ENCODE measurements at regions not wholly inside any gene's neighbourhood (a gene's known extent, or its start where the extent isn't known, plus 50 kb on each side); places are given as distances from the start of the nearest gene placed in this dataset.

DNA sequence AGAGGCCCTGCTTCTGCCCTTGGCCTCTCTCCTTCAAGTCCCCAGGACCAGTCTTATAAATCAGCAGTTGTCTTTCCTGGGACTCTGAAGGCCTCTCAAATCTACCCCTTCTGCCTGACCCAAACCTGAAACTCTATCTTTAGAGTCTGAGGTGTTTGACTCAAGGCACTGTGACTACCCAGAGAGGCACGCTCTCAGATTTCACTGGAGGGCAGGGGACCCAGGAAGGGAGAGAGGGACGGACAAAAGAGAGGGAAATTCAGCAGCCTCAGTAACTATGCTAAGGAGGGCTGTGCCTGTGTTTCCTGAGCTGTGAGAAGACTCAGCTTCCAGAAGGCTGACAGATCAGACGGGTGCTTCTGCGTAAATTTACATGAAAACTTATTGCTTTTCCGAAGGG, 217.8 kb downstream of the HAUS1 start:
- TF ChIP-seq, protein P1, sequence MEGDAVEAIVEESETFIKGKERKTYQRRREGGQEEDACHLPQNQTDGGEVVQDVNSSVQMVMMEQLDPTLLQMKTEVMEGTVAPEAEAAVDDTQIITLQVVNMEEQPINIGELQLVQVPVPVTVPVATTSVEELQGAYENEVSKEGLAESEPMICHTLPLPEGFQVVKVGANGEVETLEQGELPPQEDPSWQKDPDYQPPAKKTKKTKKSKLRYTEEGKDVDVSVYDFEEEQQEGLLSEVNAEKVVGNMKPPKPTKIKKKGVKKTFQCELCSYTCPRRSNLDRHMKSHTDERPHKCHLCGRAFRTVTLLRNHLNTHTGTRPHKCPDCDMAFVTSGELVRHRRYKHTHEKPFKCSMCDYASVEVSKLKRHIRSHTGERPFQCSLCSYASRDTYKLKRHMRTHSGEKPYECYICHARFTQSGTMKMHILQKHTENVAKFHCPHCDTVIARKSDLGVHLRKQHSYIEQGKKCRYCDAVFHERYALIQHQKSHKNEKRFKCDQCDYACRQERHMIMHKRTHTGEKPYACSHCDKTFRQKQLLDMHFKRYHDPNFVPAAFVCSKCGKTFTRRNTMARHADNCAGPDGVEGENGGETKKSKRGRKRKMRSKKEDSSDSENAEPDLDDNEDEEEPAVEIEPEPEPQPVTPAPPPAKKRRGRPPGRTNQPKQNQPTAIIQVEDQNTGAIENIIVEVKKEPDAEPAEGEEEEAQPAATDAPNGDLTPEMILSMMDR (IDR thresholded peaks at IDR 0.05; ENCODE audit: unreplicated experiment): no peak
- H3K9me3 Mint-ChIP-seq (ENCODE audit: unreplicated experiment): no peaks in the 10 kb centered on the region
- H3K27ac Mint-ChIP-seq (ENCODE audit: low read depth, unreplicated experiment): peak overlapping the region; percentile 97
- TSS peak; percentile 67 for BruUV-seq (replicated peaks)
- peak; percentile 66 for DNase-seq (ENCODE audit: unreplicated experiment)
- H3K27me3 Mint-ChIP-seq (ENCODE audit: insufficient read depth, unreplicated experiment): no peaks in the 10 kb centered on the region
- H3K4me3 Mint-ChIP-seq (ENCODE audit: unreplicated experiment): peak overlapping the region; percentile 27
- intact Hi-C loops (cut with micrococcal nuclease): loop anchor here (2.0 to 5.0 kb wide), 2 partner anchors 41 to 215 kb away; no protein-coding TSS in a partner anchor
- ChIA-PET POLR2A (interaction anchor here (0.6 to 1.4 kb wide), 7 partner anchors 14 to 1877 kb away, joined by 3 to 6 read pairs (median 4); a partner anchor contains a TSS), CTCF (interaction anchor here (0.5 to 1.3 kb wide), 5 partner anchors 13 to 118 kb away, joined by 3 to 4 read pairs (median 3); no protein-coding TSS in a partner anchor)
- no peaks in the 10 kb centered on the region for H3K36me3 Mint-ChIP-seq (ENCODE audit: insufficient read depth, unreplicated experiment)
- peaks cover 42% of the 10 kb centered on the region for H3K4me1 Mint-ChIP-seq (ENCODE audit: insufficient read depth, unreplicated experiment)

DNA sequence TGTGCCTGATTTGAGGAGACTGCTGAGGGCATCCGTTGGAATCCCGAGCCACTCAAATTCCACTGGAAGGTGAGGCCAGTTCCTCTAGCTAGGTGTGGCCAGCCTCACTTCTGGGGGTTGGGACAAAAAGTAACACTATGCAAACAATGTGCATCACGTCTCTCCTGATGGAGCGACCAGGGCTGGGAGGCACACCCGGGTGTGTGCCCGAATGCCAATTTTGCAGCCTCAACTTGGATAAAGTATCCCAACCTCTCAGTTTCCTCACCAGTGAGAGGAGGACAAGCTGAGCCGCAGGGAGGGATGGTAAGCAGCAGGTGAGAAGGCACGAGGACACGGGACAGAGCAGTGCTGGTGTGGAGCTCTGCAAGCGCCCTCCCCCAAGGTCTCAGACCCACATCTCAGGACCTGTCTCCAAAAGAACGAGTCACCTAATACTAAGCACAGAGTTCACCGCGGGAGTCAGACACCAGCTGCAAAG, 218.3 kb downstream of the HAUS1 start:
- no peaks in the 10 kb centered on the region for H3K9me3 Mint-ChIP-seq (ENCODE audit: unreplicated experiment)
- H3K27me3 Mint-ChIP-seq (ENCODE audit: insufficient read depth, unreplicated experiment): no peaks in the 10 kb centered on the region
- POLR2A ChIA-PET: interaction anchor here (0.6 to 1.4 kb wide), 6 partner anchors 13 to 1877 kb away, joined by 3 to 6 read pairs (median 4); a partner anchor contains a TSS
- DNase-seq (ENCODE audit: unreplicated experiment): peak; percentile 66
- no peaks in the 10 kb centered on the region for H3K36me3 Mint-ChIP-seq (ENCODE audit: insufficient read depth, unreplicated experiment)
- peak overlapping the region; percentile 27 for H3K4me3 Mint-ChIP-seq (ENCODE audit: unreplicated experiment)
- intact Hi-C loops (cut with micrococcal nuclease): loop anchor here (2.0 to 5.0 kb wide), 2 partner anchors 42 to 215 kb away; no protein-coding TSS in a partner anchor
- peak overlapping the region; percentile 97 for H3K27ac Mint-ChIP-seq (ENCODE audit: low read depth, unreplicated experiment)
- no TSS peak for BruUV-seq (replicated peaks)
- TF ChIP-seq, protein P1 (IDR thresholded peaks at IDR 0.05; ENCODE audit: unreplicated experiment): no peak
- H3K4me1 Mint-ChIP-seq (ENCODE audit: insufficient read depth, unreplicated experiment): peaks cover 42% of the 10 kb centered on the region
- CTCF ChIA-PET: interaction anchor here (0.6 to 1.3 kb wide), 4 partner anchors 13 to 119 kb away, joined by 3 to 4 read pairs (median 3); no protein-coding TSS in a partner anchor

DNA sequence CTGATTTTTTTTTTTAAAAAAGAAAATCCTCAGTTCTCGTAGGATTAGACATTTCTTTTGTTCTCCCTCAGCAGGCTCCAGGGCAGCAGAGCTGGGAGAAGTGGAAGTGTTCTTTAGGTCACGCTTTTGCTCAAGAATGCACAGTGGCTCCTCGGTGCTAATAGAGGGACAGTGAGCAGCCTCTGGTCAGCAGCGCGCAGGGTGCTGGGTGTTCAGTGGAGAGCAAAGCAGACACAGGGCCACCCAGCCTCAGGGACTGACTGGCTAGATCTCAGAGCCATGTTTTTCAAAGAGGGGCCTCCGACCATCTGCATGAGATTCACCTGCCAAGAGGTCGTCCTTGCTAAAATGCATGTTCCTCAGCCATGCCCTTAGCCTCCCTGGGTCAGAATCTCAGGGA, 218.8 kb downstream of the HAUS1 start:
- Mint-ChIP-seq H3K27ac (ENCODE audit: low read depth, unreplicated experiment) (peak overlapping the region; percentile 97), H3K9me3 (ENCODE audit: unreplicated experiment) (no peaks in the 10 kb centered on the region), H3K4me3 (ENCODE audit: unreplicated experiment) (no peak overlapping the region), H3K36me3 (ENCODE audit: insufficient read depth, unreplicated experiment) (no peaks in the 10 kb centered on the region), H3K27me3 (ENCODE audit: insufficient read depth, unreplicated experiment) (no peaks in the 10 kb centered on the region), H3K4me1 (ENCODE audit: insufficient read depth, unreplicated experiment) (peaks cover 42% of the 10 kb centered on the region)
- ChIA-PET CTCF (interaction anchor here (0.8 kb wide), 1 partner anchor 12 kb away, joined by 3 read pairs; no protein-coding TSS in a partner anchor), POLR2A (interaction anchor here (0.9 to 1.4 kb wide), 4 partner anchors 13 to 149 kb away, joined by 3 to 6 read pairs (median 4); a partner anchor contains a TSS)
- TF ChIP-seq, protein P1 (IDR thresholded peaks at IDR 0.05; ENCODE audit: unreplicated experiment): no peak
- intact Hi-C loops (cut with micrococcal nuclease): loop anchor here (2.0 to 5.0 kb wide), 2 partner anchors 42 to 214 kb away; no protein-coding TSS in a partner anchor
- BruUV-seq (replicated peaks): no TSS peak
- no peak for DNase-seq (ENCODE audit: unreplicated experiment)

DNA sequence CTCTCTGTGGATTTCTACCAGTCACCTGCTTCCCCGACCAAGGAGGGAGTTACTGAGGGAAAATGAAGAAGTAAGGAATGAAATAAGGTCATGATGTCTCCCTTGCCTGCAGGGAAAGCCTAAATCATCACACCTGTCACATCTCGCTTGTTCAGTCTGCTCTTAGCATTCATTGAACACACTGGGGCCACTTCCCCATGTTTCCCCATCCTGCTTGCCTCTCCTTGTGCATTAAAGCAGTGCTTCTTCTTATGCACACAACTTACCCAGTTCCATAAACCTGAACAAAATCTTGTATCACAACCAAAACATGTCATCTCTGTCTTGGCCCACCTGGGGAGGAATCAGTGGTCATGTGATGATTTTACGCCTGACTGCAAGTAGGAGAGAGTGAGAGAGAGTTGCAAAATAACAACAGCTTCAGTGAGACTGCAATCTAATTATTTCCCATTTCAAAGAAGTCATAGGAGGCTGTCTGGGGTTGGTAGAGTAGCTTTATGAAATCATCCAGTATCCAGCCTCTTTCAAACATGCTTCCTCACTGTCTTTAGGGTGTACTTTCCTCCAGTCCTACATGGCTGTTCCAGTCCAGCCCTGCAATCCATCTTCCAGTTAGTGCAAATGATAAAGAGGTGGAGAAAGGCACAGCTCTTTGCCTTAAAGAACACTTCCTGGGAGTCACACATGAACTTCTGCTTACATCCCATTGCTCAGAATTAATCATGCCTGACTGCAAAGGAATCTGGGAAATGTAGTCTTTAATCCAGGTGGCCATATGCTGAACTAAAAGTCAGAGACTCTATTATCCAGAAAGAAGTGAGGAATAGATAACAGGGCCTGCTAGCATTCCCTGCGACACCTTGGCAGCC, 220.1 kb downstream of the HAUS1 start:
- TF ChIP-seq, protein P1 (IDR thresholded peaks at IDR 0.05; ENCODE audit: unreplicated experiment): no peak
- Mint-ChIP-seq H3K27me3 (ENCODE audit: insufficient read depth, unreplicated experiment) (no peaks in the 10 kb centered on the region), H3K4me3 (ENCODE audit: unreplicated experiment) (peak overlapping the region; percentile 48), H3K36me3 (ENCODE audit: insufficient read depth, unreplicated experiment) (no peaks in the 10 kb centered on the region), H3K9me3 (ENCODE audit: unreplicated experiment) (no peaks in the 10 kb centered on the region), H3K4me1 (ENCODE audit: insufficient read depth, unreplicated experiment) (peaks cover 36% of the 10 kb centered on the region), H3K27ac (ENCODE audit: low read depth, unreplicated experiment) (peak overlapping the region; percentile 67)
- POLR2A ChIA-PET: interaction anchor here (0.6 to 1.2 kb wide), 6 partner anchors 9 to 63 kb away, joined by 3 to 5 read pairs (median 4); no protein-coding TSS in a partner anchor
- intact Hi-C loops (cut with micrococcal nuclease): loop anchor here (5.0 kb wide), 1 partner anchor 213 kb away; no protein-coding TSS in a partner anchor
- DNase-seq (ENCODE audit: unreplicated experiment): peak; percentile 79
- no TSS peak for BruUV-seq (replicated peaks)
- CTCF ChIA-PET: interaction anchor here (0.6 to 1.6 kb wide), 4 partner anchors 14 to 151 kb away, joined by 3 to 6 read pairs (median 4); a partner anchor contains a TSS
